Tibial nerve (tissue), 4 donors: ENCODE measurements at regions not wholly inside any gene's neighbourhood (a gene's known extent, or its start where the extent isn't known, plus 50 kb on each side); places are given as distances from the start of the nearest gene placed in this dataset.

ENCODE experiments used
- DNase-seq, 2 donors: peaks; one replicate each; pipeline ENCODE4 v3.0.0-alpha.2; 2019; ENCODE audit warnings: low spot score in 2 of 2
- H3K27ac ChIP-seq, 4 donors: fragments of 200-600 bp; sonication (generic) in 3 of 4; one replicate each; pipeline ENCODE4 v1.5.1; 2017 to 2019; ENCODE audit warnings: mild to moderate bottlenecking in 1 of 4
- H3K27me3 ChIP-seq, 2 donors: fragments of 200-600 bp; sonication (generic) in 1 of 2; one replicate each; pipeline versions ENCODE4 v1.5.1 to v1.6.0; 2017 to 2019
- H3K36me3 ChIP-seq, 3 donors: fragments of 200-600 bp; sonication (generic); one replicate each; pipeline ENCODE4 v1.5.1; 2018 to 2019
- H3K4me1 ChIP-seq, 4 donors: fragments of 200-600 bp; sonication (generic) in 3 of 4; one replicate each; pipeline ENCODE4 v1.5.1; 2017 to 2019
- H3K4me3 ChIP-seq, 4 donors: fragments of 200-600 bp; sonication (generic) in 3 of 4; one replicate each; pipeline ENCODE4 v1.5.1; 2017 to 2019; ENCODE audit warnings: mild to moderate bottlenecking in 1 of 4, moderate library complexity in 1 of 4
- H3K9me3 ChIP-seq, 4 donors: fragments of 200-600 bp; sonication (generic) in 3 of 4; one replicate each; pipeline ENCODE4 v1.5.1; 2017 to 2019
- CTCF ChIP-seq, 5 experiments: fragments of 200-600 bp in 3 of 5; fragments of 450-650 bp in 2 of 5; sonication (generic) in 3 of 5; IDR thresholded peaks; one replicate each; pipeline ENCODE4 v1.5.1; 2016 to 2019; ENCODE audit warnings: antibody characterized with exemption in 5 of 5, mild to moderate bottlenecking in 3 of 5, moderate library complexity in 2 of 5
- EP300 ChIP-seq, 2 donors: sonication (generic); formaldehyde crosslinking; IDR thresholded peaks; one replicate each; pipeline ENCODE4 v1.6.1; 2017; ENCODE audit warnings: antibody characterized with exemption in 2 of 2, mild to moderate bottlenecking in 1 of 2
- POLR2A ChIP-seq, 2 donors: fragments of 450-650 bp; IDR thresholded peaks; one replicate each; pipeline ENCODE4 v1.6.1; 2017; ENCODE audit warnings: antibody characterized with exemption in 2 of 2, mild to moderate bottlenecking in 2 of 2, moderate library complexity in 2 of 2
- WGBS, 2 donors: methylation state at CpG; one replicate each; pipeline ENCODE4 v1.1.5; 2018; 5-methylcytosine and 5-hydroxymethylcytosine counted together

GRCh38 chrX:155694649-155695048 lies 81.9 kb upstream of the TMLHE start:
- no peak for TF ChIP-seq EP300 (IDR thresholded peaks at IDR 0.05)
- TF ChIP-seq POLR2A (IDR thresholded peaks at IDR 0.05) = no peak
- TF ChIP-seq CTCF (IDR thresholded peaks at IDR 0.05) = no peak
- no peaks in the 10 kb centered on the region for H3K27me3 ChIP-seq

GRCh38 chrX:155682834-155683233 lies 70.1 kb upstream of the TMLHE start:
- 62 to 72% methylated on average over 2 of the region's 2 CpGs for WGBS, 2 donors
- no peak overlapping the region for H3K4me3 ChIP-seq

More at GRCh38 chrX:155694649-155695048, 81.9 kb upstream of the TMLHE start:
- no peak for DNase-seq
- Histone ChIP-seq H3K4me3 (no peak overlapping the region), H3K36me3 (no peaks in the 10 kb centered on the region), H3K9me3 (no peaks in the 10 kb centered on the region), H3K4me1 (no peaks in the 10 kb centered on the region), H3K27ac (no peak overlapping the region)
- 79 to 85% methylated on average over 4 to 5 of the region's 5 CpGs for WGBS, 2 donors

GRCh38 chrX:155679715-155680114 lies 67.0 kb upstream of the TMLHE start:
- no peak for DNase-seq
- WGBS, 2 donors = 91 to 93% methylated on average over 4 of the region's 4 CpGs
- Histone ChIP-seq H3K4me3 (no peak overlapping the region), H3K36me3 (no peaks in the 10 kb centered on the region), H3K4me1 (no peaks in the 10 kb centered on the region), H3K9me3 (no peaks in the 10 kb centered on the region), H3K27ac (no peak overlapping the region), H3K27me3 (no peaks in the 10 kb centered on the region)
- TF ChIP-seq EP300 (IDR thresholded peaks at IDR 0.05) (no peak), POLR2A (IDR thresholded peaks at IDR 0.05) (no peak), CTCF (IDR thresholded peaks at IDR 0.05) (no peak)

More at GRCh38 chrX:155682834-155683233, 70.1 kb upstream of the TMLHE start:
- Histone ChIP-seq H3K27ac (no peak overlapping the region), H3K27me3 (no peaks in the 10 kb centered on the region), H3K4me1 (no peaks in the 10 kb centered on the region), H3K9me3 (no peaks in the 10 kb centered on the region), H3K36me3 (no peaks in the 10 kb centered on the region)
- no peak for DNase-seq
- no peak for TF ChIP-seq EP300 (IDR thresholded peaks at IDR 0.05)
- TF ChIP-seq CTCF (IDR thresholded peaks at IDR 0.05) = no peak

- H3K4me1 ChIP-seq = no peaks in the 10 kb centered on the region
- no peak overlapping the region for H3K27ac ChIP-seq
- H3K27me3 ChIP-seq = no peaks in the 10 kb centered on the region
- no peak for DNase-seq
- no peak for TF ChIP-seq CTCF (IDR thresholded peaks at IDR 0.05)
- no peak for TF ChIP-seq EP300 (IDR thresholded peaks at IDR 0.05)
- no peak for TF ChIP-seq POLR2A (IDR thresholded peaks at IDR 0.05)
- H3K9me3 ChIP-seq = no peaks in the 10 kb centered on the region
- no peaks in the 10 kb centered on the region for H3K36me3 ChIP-seq
- H3K4me3 ChIP-seq = no peak overlapping the region
Measured at GRCh38 chrX:155673338-155673737, 60.6 kb upstream of the TMLHE start.

- Histone ChIP-seq H3K27me3 (no peaks in the 10 kb centered on the region), H3K27ac (no peak overlapping the region), H3K36me3 (no peaks in the 10 kb centered on the region), H3K4me3 (no peak overlapping the region), H3K4me1 (no peaks in the 10 kb centered on the region), H3K9me3 (peaks cover 0 to 2% (median 0%) of the 10 kb centered on the region in 4 donors)
- TF ChIP-seq EP300 (IDR thresholded peaks at IDR 0.05) (no peak), POLR2A (IDR thresholded peaks at IDR 0.05) (no peak), CTCF (IDR thresholded peaks at IDR 0.05) (no peak)
- WGBS, 2 donors = 62 to 92% methylated on average over 2 of the region's 2 CpGs
- no peak for DNase-seq
Measured at GRCh38 chrX:155666741-155667140, 54.0 kb upstream of the TMLHE start.
